Left forelimb (tissue), 1 donor: ENCODE measurements at regions not wholly inside any gene's neighbourhood (a gene's known extent, or its start where the extent isn't known, plus 50 kb on each side); places are given as distances from the start of the nearest gene placed in this dataset.

Source experiments
- DNase-seq: peaks from one replicate; pipeline ENCODE4 v3.0.0-alpha.2; 2018; ENCODE audit warnings: low spot score

- DNase-seq, result no peak
Measured at GRCh38 chr3:187973977-187974870, 179.7 kb upstream of the LPP start.

GRCh38 chr3:187974871-187975271 is 179.1 kb upstream of the LPP start:
- DNase-seq, result no peak

- no peak for DNase-seq
Measured at GRCh38 chr3:187975561-187976364, 178.2 kb upstream of the LPP start.

GRCh38 chr3:187976365-187976900 is 177.5 kb upstream of the LPP start:
- DNase-seq, result no peak

- DNase-seq, result no peak
Measured at GRCh38 chr3:187977659-187978058, 176.3 kb upstream of the LPP start.

- DNase-seq, result no peak
Measured at GRCh38 chr3:187978433-187979011, 175.4 kb upstream of the LPP start.

GRCh38 chr3:187979564-187979963 is 174.4 kb upstream of the LPP start:
- no peak for DNase-seq

GRCh38 chr3:187980861-187981260 is 173.1 kb upstream of the LPP start:
- no peak for DNase-seq

GRCh38 chr3:187982142-187982541 is 171.8 kb upstream of the LPP start:
- DNase-seq, result no peak

GRCh38 chr3:187983484-187984124 is 170.4 kb upstream of the LPP start:
- no peak for DNase-seq

- no peak for DNase-seq
Measured at GRCh38 chr3:187985647-187986046, 168.3 kb upstream of the LPP start.

GRCh38 chr3:187986514-187986934 is 167.4 kb upstream of the LPP start:
- DNase-seq, result no peak

GRCh38 chr3:187987187-187987586 is 166.8 kb upstream of the LPP start:
- no peak for DNase-seq

GRCh38 chr3:187987924-187988323 is 166.0 kb upstream of the LPP start:
- no peak for DNase-seq

GRCh38 chr3:187989575-187990153 is 164.3 kb upstream of the LPP start:
- no peak for DNase-seq

- DNase-seq, result no peak
Measured at GRCh38 chr3:187992609-187993008, 161.3 kb upstream of the LPP start.

- no peak for DNase-seq
Measured at GRCh38 chr3:187994221-187995042, 159.5 kb upstream of the LPP start.

- DNase-seq, result no peak
Measured at GRCh38 chr3:187995043-187995400, 158.9 kb upstream of the LPP start.

- no peak for DNase-seq
Measured at GRCh38 chr3:187995667-187996066, 158.3 kb upstream of the LPP start.

GRCh38 chr3:187996609-187997008 is 157.3 kb upstream of the LPP start:
- no peak for DNase-seq

- DNase-seq, result no peak
Measured at GRCh38 chr3:187997490-187997889, 156.5 kb upstream of the LPP start.
